Smooth muscle cell (in vitro differentiated cells): ENCODE measurements at regions not wholly inside any gene's neighbourhood (a gene's known extent, or its start where the extent isn't known, plus 50 kb on each side); places are given as distances from the start of the nearest gene placed in this dataset.
A peak's percentile ranks its signal among the peaks of the same experiment; 100 is the strongest.
"Not testable (repeated sequence)": the region's sequence is repeated elsewhere in the genome, so short reads cannot be mapped to it uniquely, and the experiment has no call there.

Experiments used
- DNase-seq: peaks from one replicate; lab custom pipeline; 2025; ENCODE audit not compliant: unreplicated experiment; lab: John Stamatoyannopoulos, UW
- H2AFZ ChIP-seq: fragments of 200-600 bp; sonication (generic); 2 replicates; pipeline ENCODE4 v1.6.0; 2016; ENCODE audit warnings: antibody characterized with exemption, low read depth, mild to moderate bottlenecking
- H3F3A ChIP-seq: fragments of 200-600 bp; sonication (generic); 2 replicates; pipeline ENCODE4 v1.6.0; 2017; ENCODE audit warnings: antibody characterized with exemption, low read depth
- H3K27ac ChIP-seq: fragments of 200-600 bp; sonication (generic); 2 replicates; pipeline ENCODE4 v1.5.1; 2016; ENCODE audit warnings: low read depth, mild to moderate bottlenecking
- H3K27me3 ChIP-seq: fragments of 200-600 bp; sonication (generic); 2 replicates; pipeline ENCODE4 v1.6.1; 2016; ENCODE audit warnings: low read depth, mild to moderate bottlenecking
- H3K36me3 ChIP-seq: fragments of 200-600 bp; sonication (generic); 2 replicates; pipeline ENCODE4 v1.5.1; 2016; ENCODE audit warnings: low read depth
- H3K4me1 ChIP-seq: fragments of 200-600 bp; sonication (generic); 2 replicates; pipeline ENCODE4 v1.5.1; 2016; ENCODE audit warnings: low read depth
- H3K4me2 ChIP-seq: fragments of 200-600 bp; sonication (generic); 2 replicates; pipeline ENCODE4 v1.6.0; 2016; ENCODE audit warnings: mild to moderate bottlenecking
- H3K4me3 ChIP-seq: fragments of 200-600 bp; sonication (generic); 2 replicates; pipeline ENCODE4 v1.5.1; 2016; ENCODE audit warnings: mild to moderate bottlenecking
- H3K79me2 ChIP-seq: fragments of 200-600 bp; sonication (generic); 2 replicates; pipeline ENCODE4 v1.6.0; 2016; ENCODE audit warnings: low read depth, mild to moderate bottlenecking
- H3K9ac ChIP-seq: fragments of 200-600 bp; sonication (generic); 2 replicates; pipeline ENCODE4 v1.6.0; 2016; ENCODE audit warnings: low read depth
- H3K9me3 ChIP-seq: fragments of 200-600 bp; sonication (generic); replicated peaks from 2 replicates; pipeline ENCODE4 v1.5.1; 2016; ENCODE audit warnings: low read depth
- H4K20me1 ChIP-seq: fragments of 200-600 bp; sonication (generic); 2 replicates; pipeline ENCODE4 v1.6.0; 2016; ENCODE audit warnings: low read depth
- WGBS: methylation state at CpG from one replicate; pipeline ENCODE4 v1.1.7; 2016; ENCODE audit warnings: low lambda C conversion rate; 5-methylcytosine and 5-hydroxymethylcytosine counted together
- TF ChIP-seq, protein P1 (sequence below): fragments of 200-600 bp; sonication (generic); IDR thresholded peaks from 2 replicates; pipeline ENCODE4 v1.5.1; 2017; ENCODE audit warnings: borderline replicate concordance, mild to moderate bottlenecking, antibody characterized with exemption; ENCODE audit not compliant: insufficient read depth, poor library complexity, severe bottlenecking

DNA sequence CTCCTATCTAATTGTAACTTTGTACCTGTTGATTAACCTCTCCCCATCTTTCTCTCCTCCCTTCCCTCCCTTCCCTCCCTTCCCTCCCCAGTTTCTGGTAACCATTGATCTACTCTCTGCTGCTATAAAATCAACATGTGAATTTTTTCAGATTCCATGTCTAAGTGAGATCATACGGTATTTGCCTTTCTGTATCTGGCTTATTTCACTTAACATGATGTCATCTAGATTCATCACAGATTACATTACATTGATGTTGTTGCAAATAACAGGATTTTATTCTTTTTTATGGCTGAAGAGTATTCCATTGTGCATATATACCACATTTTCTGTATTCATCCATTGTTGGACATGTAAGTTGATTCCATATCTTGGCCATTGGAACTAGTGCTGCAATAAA is 68.0 kb upstream of the FBXO33 start:
- DNase-seq: no peak
- 100% methylated on average over 1 of the region's 1 CpG for WGBS

DNA sequence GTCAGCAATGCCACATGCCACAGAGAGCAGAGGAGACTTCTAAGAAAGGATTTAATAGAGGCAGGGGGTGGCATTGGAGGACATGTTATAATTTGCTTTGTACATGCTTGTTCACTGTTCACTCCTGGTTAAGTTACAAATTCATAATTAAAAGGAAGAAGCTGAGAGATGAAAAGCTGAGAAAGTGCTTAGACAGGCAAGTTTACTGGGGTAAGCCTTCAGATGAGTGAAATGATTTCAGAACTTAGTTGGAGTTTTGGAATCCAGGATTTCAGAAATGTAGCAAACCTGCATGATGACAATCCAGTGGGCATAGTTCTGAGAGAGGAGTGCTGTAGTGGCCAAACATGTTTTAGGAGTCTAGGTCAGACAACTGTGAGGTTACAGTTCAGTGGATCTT is 67.3 kb upstream of the FBXO33 start:
- Histone ChIP-seq H3K4me3 (no peak overlapping the region), H2AFZ (no peak overlapping the region), H3K36me3 (no peaks in the 10 kb centered on the region), H3K9me3 (no peaks in the 10 kb centered on the region), H3K4me2 (no peak overlapping the region), H3K4me1 (no peaks in the 10 kb centered on the region), H3K9ac (no peak overlapping the region), H3F3A (no peaks in the 10 kb centered on the region), H3K27ac (no peak overlapping the region), H3K79me2 (no peaks in the 10 kb centered on the region), H4K20me1 (no peaks in the 10 kb centered on the region), H3K27me3 (no peaks in the 10 kb centered on the region)
- TF ChIP-seq, protein P1, sequence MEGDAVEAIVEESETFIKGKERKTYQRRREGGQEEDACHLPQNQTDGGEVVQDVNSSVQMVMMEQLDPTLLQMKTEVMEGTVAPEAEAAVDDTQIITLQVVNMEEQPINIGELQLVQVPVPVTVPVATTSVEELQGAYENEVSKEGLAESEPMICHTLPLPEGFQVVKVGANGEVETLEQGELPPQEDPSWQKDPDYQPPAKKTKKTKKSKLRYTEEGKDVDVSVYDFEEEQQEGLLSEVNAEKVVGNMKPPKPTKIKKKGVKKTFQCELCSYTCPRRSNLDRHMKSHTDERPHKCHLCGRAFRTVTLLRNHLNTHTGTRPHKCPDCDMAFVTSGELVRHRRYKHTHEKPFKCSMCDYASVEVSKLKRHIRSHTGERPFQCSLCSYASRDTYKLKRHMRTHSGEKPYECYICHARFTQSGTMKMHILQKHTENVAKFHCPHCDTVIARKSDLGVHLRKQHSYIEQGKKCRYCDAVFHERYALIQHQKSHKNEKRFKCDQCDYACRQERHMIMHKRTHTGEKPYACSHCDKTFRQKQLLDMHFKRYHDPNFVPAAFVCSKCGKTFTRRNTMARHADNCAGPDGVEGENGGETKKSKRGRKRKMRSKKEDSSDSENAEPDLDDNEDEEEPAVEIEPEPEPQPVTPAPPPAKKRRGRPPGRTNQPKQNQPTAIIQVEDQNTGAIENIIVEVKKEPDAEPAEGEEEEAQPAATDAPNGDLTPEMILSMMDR: no peak
- DNase-seq: no peak

More for the DNA sequence above, 68.0 kb upstream of the FBXO33 start:
- Histone ChIP-seq H3K9ac (no peak overlapping the region), H3K9me3 (no peaks in the 10 kb centered on the region), H3F3A (no peaks in the 10 kb centered on the region), H3K4me1 (no peaks in the 10 kb centered on the region), H3K36me3 (no peaks in the 10 kb centered on the region), H3K4me3 (no peak overlapping the region), H4K20me1 (no peaks in the 10 kb centered on the region), H3K79me2 (no peaks in the 10 kb centered on the region), H3K4me2 (no peak overlapping the region), H2AFZ (no peak overlapping the region), H3K27ac (no peak overlapping the region), H3K27me3 (no peaks in the 10 kb centered on the region)
- TF ChIP-seq, protein P1: no peak

DNA sequence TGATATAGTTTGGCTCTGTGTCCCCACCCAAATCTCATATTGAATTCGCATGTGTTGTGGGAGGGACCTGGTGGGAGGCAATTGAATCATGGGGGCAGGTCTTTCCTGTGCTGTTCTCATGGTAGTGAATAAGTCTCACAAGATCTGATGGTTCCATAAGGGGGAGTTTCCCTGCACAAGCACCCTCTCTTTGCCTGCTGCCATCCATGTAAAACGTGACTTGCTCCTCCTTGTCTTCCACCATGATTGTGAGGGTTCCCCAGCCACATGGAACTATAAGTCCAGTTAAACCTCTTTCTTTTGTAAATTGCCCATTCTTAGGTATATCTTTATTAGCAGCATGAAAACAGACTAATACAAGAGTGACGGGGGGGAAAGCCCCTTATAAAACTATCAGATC is 65.4 kb upstream of the FBXO33 start:
- not testable (repeated sequence) for H2AFZ ChIP-seq, H4K20me1 ChIP-seq, H3K4me2 ChIP-seq, H3K9ac ChIP-seq, H3F3A ChIP-seq, H3K27ac ChIP-seq, H3K4me1 ChIP-seq, H3K4me3 ChIP-seq, H3K27me3 ChIP-seq, H3K36me3 ChIP-seq, H3K9me3 ChIP-seq, H3K79me2 ChIP-seq, DNase-seq
- 95% methylated on average over 3 of the region's 3 CpGs for WGBS

DNA sequence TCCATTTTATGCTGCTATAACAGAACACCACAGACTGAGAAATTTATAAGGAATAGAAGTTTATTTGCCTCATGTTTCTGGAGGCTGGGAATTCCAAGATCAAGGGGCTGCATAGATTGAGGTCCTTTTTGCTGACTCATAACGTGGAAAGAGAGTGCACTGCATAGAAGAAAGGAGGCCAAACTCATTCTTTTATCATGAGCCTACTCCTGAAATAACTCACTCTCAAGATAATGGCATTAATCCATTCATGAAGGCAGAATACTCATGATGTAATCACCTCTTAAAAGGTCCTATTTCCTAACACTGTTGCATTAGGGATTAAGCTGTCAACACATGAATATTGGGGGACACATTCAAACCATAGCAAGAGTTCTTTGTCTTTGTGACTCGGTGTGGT is 60.0 kb upstream of the FBXO33 start:
- H3F3A ChIP-seq: peaks cover 3% of the 10 kb centered on the region
- WGBS: 25% methylated on average over 2 of the region's 2 CpGs
- H3K4me1 ChIP-seq: peaks cover 20% of the 10 kb centered on the region
- H3K27me3 ChIP-seq: no peaks in the 10 kb centered on the region
- H3K9ac ChIP-seq: no peak overlapping the region
- TF ChIP-seq, protein P1: no peak
- H3K4me2 ChIP-seq: peak overlapping the region; percentile 79
- no peaks in the 10 kb centered on the region for H3K79me2 ChIP-seq
- no peaks in the 10 kb centered on the region for H4K20me1 ChIP-seq
- H3K4me3 ChIP-seq: no peak overlapping the region
- H3K27ac ChIP-seq: peak overlapping the region; percentile 68
- H3K36me3 ChIP-seq: no peaks in the 10 kb centered on the region
- no peak overlapping the region for H2AFZ ChIP-seq
- H3K9me3 ChIP-seq: no peaks in the 10 kb centered on the region
- no peak for DNase-seq
